BJ (cell line): ENCODE measurements at regions not wholly inside any gene's neighbourhood (a gene's known extent, or its start where the extent isn't known, plus 50 kb on each side); places are given as distances from the start of the nearest gene placed in this dataset.

Experiments
- CTCF ChIA-PET: fragments of 350-600 bp; formaldehyde crosslinking; extraction: SDS; loops from one replicate; lab custom pipeline; 2021; ENCODE audit warnings: antibody characterized with exemption, inconsistent platforms; lab: Yijun Ruan, JAX
- POLR2A ChIA-PET: fragments of 300-600 bp; sonication (Branson Sonifier 250); formaldehyde crosslinking; extraction: SDS; loops from one replicate; lab custom pipeline; 2021; ENCODE audit warnings: antibody characterized with exemption; lab: Charles Lee
- DNase-seq: peaks from one replicate; pipeline ENCODE4 v3.0.0-alpha.2; 2011; ENCODE audit warnings: low read depth
- H3K27me3 ChIP-seq: 2 replicates; pipeline ENCODE4 v1.6.0; 2011; ENCODE audit warnings: low read length; ENCODE audit not compliant: control insufficient read depth, insufficient read depth
- H3K36me3 ChIP-seq: 2 replicates; pipeline ENCODE4 v1.5.1; 2011; ENCODE audit warnings: low read length; ENCODE audit not compliant: control insufficient read depth, insufficient read depth
- H3K4me3 ChIP-seq: 2 replicates; pipeline ENCODE4 v1.5.1; 2011; ENCODE audit warnings: low read depth, mild to moderate bottlenecking, control low read depth, low read length
- CTCF ChIP-seq: IDR thresholded peaks from 2 replicates; pipeline ENCODE4 v1.5.1; 2011; ENCODE audit warnings: low read depth, mild to moderate bottlenecking, control low read depth, inconsistent platforms, low read length, moderate library complexity; ENCODE audit not compliant: insufficient read depth

GRCh38 chr12:92582475-92582874, 120.3 kb upstream of the PLEKHG7 start:
- H3K36me3 ChIP-seq: no peaks in the 10 kb centered on the region
- ChIA-PET POLR2A (no interaction called here), CTCF (interaction anchor here (2.0 to 2.8 kb wide), 2 partner anchors 12 to 26 kb away, joined by 6 read pairs; no protein-coding TSS in a partner anchor)
- DNase-seq: no peak
- H3K27me3 ChIP-seq: no peaks in the 10 kb centered on the region
- no peak for TF ChIP-seq CTCF
- H3K4me3 ChIP-seq: no peak overlapping the region

- no peaks in the 10 kb centered on the region for H3K27me3 ChIP-seq
- TF ChIP-seq CTCF: no peak
- DNase-seq: no peak
- ChIA-PET POLR2A (no interaction called here), CTCF (interaction anchor here (2.8 kb wide), 1 partner anchor 11 kb away, joined by 6 read pairs; no protein-coding TSS in a partner anchor)
- no peak overlapping the region for H3K4me3 ChIP-seq
- no peaks in the 10 kb centered on the region for H3K36me3 ChIP-seq
Observed at GRCh38 chr12:92581604-92582003, 121.2 kb upstream of the PLEKHG7 start.

GRCh38 chr12:92574911-92575570, 127.7 kb upstream of the PLEKHG7 start:
- ChIA-PET POLR2A (no interaction called here), CTCF (interaction anchor here (0.6 to 3.2 kb wide), 8 partner anchors 16 to 1213 kb away, joined by 3 to 11 read pairs (median 5); partner anchors contain the start of gene BTG1)
- H3K4me3 ChIP-seq: no peak overlapping the region

GRCh38 chr12:92574051-92574783, 128.6 kb upstream of the PLEKHG7 start:
- no peak for DNase-seq
- no peaks in the 10 kb centered on the region for H3K27me3 ChIP-seq
- no peaks in the 10 kb centered on the region for H3K36me3 ChIP-seq
- ChIA-PET POLR2A (no interaction called here), CTCF (interaction anchor here (0.6 to 3.2 kb wide), 8 partner anchors 16 to 1192 kb away, joined by 3 to 11 read pairs (median 5); partner anchors contain the start of gene BTG1)
- H3K4me3 ChIP-seq: no peak overlapping the region
- TF ChIP-seq CTCF: peak; percentile 28; the same call in 1 of the 2 replicates

More at GRCh38 chr12:92574911-92575570, 127.7 kb upstream of the PLEKHG7 start:
- no peak for TF ChIP-seq CTCF
- H3K27me3 ChIP-seq: no peaks in the 10 kb centered on the region
- DNase-seq: no peak
- no peaks in the 10 kb centered on the region for H3K36me3 ChIP-seq

- ChIA-PET CTCF (interaction anchor here (1.3 to 3.2 kb wide), 3 partner anchors 35 to 1191 kb away, joined by 4 to 11 read pairs (median 6); no protein-coding TSS in a partner anchor), POLR2A (no interaction called here)
Observed at GRCh38 chr12:92573104-92573503, 129.7 kb upstream of the PLEKHG7 start.

More at GRCh38 chr12:92573104-92573503, 129.7 kb upstream of the PLEKHG7 start:
- Histone ChIP-seq H3K36me3 (no peaks in the 10 kb centered on the region), H3K27me3 (no peaks in the 10 kb centered on the region), H3K4me3 (no peak overlapping the region)
- no peak for TF ChIP-seq CTCF
- no peak for DNase-seq
